Loucy (cell line): ENCODE measurements at regions not wholly inside any gene's neighbourhood (a gene's known extent, or its start where the extent isn't known, plus 50 kb on each side); places are given as distances from the start of the nearest gene placed in this dataset.

ENCODE experiments used
- CTCF ChIP-seq: fragments of 200-600 bp; sonication (generic); conservative IDR thresholded peaks from 2 replicates; pipeline ENCODE4 v1.5.1; 2014; ENCODE audit warnings: mild to moderate bottlenecking, antibody characterized with exemption, low read length
- EZH2phosphoT487 ChIP-seq: fragments of 200-600 bp; IDR thresholded peaks from 2 replicates; pipeline ENCODE4 v1.6.1; 2018; ENCODE audit warnings: antibody characterized with exemption, mild to moderate bottlenecking, moderate library complexity, borderline replicate concordance

GRCh38 chr1:81073580-81073979 is 727.2 kb upstream of the ADGRL2 start:
- no peak for TF ChIP-seq CTCF
- no peak for TF ChIP-seq EZH2phosphoT487
